PFSK-1 (cell line): ENCODE measurements at regions not wholly inside any gene's neighbourhood (a gene's known extent, or its start where the extent isn't known, plus 50 kb on each side); places are given as distances from the start of the nearest gene placed in this dataset.

Experiments used
- FOXP2 ChIP-seq: optimal IDR thresholded peaks from 2 replicates; pipeline ENCODE3; 2011; ENCODE audit warnings: borderline replicate concordance, control low read depth, inconsistent platforms; ENCODE audit not compliant: insufficient read depth; ENCODE audit errors: extremely low read length, extremely low read depth
- POLR2AphosphoS5 ChIP-seq: IDR thresholded peaks from 2 replicates; pipeline ENCODE4 v1.6.1; 2012; ENCODE audit warnings: low read depth, mild to moderate bottlenecking, control low read depth, low read length, moderate library complexity
- SIN3A ChIP-seq: IDR thresholded peaks from 2 replicates; pipeline ENCODE4 v1.6.1; 2012; ENCODE audit warnings: mild to moderate bottlenecking, low read length, moderate library complexity, borderline replicate concordance; ENCODE audit not compliant: insufficient read depth
- TAF1 ChIP-seq: IDR thresholded peaks from 2 replicates; pipeline ENCODE4 v1.6.1; 2012; ENCODE audit warnings: low read length, control low read depth, borderline replicate concordance; ENCODE audit not compliant: insufficient read depth
- TF ChIP-seq, protein P1 (sequence below), 2 experiments: IDR thresholded peaks; 2 replicates each; pipeline versions ENCODE4 v1.6.1 to v1.8.0; 2011 to 2012; ENCODE audit warnings: low read depth in 2 of 2, low read length in 2 of 2, control low read depth in 1 of 2, inconsistent platforms in 1 of 2, mild to moderate bottlenecking in 1 of 2, moderate library complexity in 1 of 2; ENCODE audit not compliant: insufficient read depth in 1 of 2

DNA sequence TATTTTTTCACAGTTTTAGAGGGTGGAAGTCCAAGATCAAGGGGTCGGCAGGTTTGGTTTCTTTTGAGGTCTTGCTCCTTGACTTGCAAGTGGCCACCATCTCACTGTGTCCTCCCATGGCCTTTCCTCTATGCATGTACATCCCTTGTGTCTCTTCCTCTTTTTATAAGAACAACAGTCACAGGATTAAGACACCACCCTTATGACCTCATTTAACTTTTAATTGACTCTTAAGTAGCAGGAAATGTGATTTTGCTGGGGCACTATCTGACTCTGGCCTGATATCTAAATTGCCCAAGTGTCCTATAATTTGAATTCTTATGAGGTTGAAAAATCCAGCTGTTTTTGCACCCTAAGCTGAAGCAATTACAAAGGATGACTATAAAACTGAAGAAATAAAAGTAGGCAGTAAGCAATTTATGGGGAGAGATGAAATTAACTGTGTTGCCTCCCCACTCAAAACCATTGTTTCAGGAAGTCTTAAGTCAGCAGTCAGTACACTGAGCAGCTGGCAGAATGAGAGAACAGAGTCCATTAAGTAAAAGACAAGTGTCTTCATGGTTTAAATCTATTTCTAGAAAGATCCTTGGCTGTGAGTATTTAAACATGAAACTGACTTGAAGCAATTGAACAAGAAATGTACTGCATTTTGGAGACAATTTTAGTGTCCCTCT is 601.3 kb downstream of the SPRY1 start:
- TF ChIP-seq POLR2AphosphoS5 (no peak), SIN3A (no peak), TAF1 (no peak), FOXP2 (no peak)
- TF ChIP-seq, protein P1, sequence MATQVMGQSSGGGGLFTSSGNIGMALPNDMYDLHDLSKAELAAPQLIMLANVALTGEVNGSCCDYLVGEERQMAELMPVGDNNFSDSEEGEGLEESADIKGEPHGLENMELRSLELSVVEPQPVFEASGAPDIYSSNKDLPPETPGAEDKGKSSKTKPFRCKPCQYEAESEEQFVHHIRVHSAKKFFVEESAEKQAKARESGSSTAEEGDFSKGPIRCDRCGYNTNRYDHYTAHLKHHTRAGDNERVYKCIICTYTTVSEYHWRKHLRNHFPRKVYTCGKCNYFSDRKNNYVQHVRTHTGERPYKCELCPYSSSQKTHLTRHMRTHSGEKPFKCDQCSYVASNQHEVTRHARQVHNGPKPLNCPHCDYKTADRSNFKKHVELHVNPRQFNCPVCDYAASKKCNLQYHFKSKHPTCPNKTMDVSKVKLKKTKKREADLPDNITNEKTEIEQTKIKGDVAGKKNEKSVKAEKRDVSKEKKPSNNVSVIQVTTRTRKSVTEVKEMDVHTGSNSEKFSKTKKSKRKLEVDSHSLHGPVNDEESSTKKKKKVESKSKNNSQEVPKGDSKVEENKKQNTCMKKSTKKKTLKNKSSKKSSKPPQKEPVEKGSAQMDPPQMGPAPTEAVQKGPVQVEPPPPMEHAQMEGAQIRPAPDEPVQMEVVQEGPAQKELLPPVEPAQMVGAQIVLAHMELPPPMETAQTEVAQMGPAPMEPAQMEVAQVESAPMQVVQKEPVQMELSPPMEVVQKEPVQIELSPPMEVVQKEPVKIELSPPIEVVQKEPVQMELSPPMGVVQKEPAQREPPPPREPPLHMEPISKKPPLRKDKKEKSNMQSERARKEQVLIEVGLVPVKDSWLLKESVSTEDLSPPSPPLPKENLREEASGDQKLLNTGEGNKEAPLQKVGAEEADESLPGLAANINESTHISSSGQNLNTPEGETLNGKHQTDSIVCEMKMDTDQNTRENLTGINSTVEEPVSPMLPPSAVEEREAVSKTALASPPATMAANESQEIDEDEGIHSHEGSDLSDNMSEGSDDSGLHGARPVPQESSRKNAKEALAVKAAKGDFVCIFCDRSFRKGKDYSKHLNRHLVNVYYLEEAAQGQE (IDR thresholded peaks at IDR 0.05; ENCODE audit: insufficient read depth in 1 of 2, low read depth in 2 of 2, low read length in 2 of 2) = no peak
